BJ (cell line): ENCODE measurements at regions not wholly inside any gene's neighbourhood (a gene's known extent, or its start where the extent isn't known, plus 50 kb on each side); places are given as distances from the start of the nearest gene placed in this dataset.

Source experiments
- CTCF ChIA-PET: fragments of 350-600 bp; formaldehyde crosslinking; extraction: SDS; loops from one replicate; lab custom pipeline; 2021; ENCODE audit warnings: antibody characterized with exemption, inconsistent platforms; lab: Yijun Ruan, JAX
- POLR2A ChIA-PET: fragments of 300-600 bp; sonication (Branson Sonifier 250); formaldehyde crosslinking; extraction: SDS; loops from one replicate; lab custom pipeline; 2021; ENCODE audit warnings: antibody characterized with exemption; lab: Charles Lee
- DNase-seq: peaks from one replicate; pipeline ENCODE4 v3.0.0-alpha.2; 2011; ENCODE audit warnings: low read depth
- H3K27me3 ChIP-seq: 2 replicates; pipeline ENCODE4 v1.6.0; 2011; ENCODE audit warnings: low read length; ENCODE audit not compliant: control insufficient read depth, insufficient read depth
- H3K36me3 ChIP-seq: 2 replicates; pipeline ENCODE4 v1.5.1; 2011; ENCODE audit warnings: low read length; ENCODE audit not compliant: control insufficient read depth, insufficient read depth
- H3K4me3 ChIP-seq: 2 replicates; pipeline ENCODE4 v1.5.1; 2011; ENCODE audit warnings: low read depth, mild to moderate bottlenecking, control low read depth, low read length
- CTCF ChIP-seq: IDR thresholded peaks from 2 replicates; pipeline ENCODE4 v1.5.1; 2011; ENCODE audit warnings: low read depth, mild to moderate bottlenecking, control low read depth, inconsistent platforms, low read length, moderate library complexity; ENCODE audit not compliant: insufficient read depth

- no peaks in the 10 kb centered on the region for H3K36me3 ChIP-seq
- ChIA-PET CTCF (interaction anchor here (1.2 kb wide), 1 partner anchor 13 kb away, joined by 6 read pairs; no protein-coding TSS in a partner anchor), POLR2A (no interaction called here)
- no peaks in the 10 kb centered on the region for H3K27me3 ChIP-seq
- H3K4me3 ChIP-seq = no peak overlapping the region
- DNase-seq = no peak
- no peak for TF ChIP-seq CTCF
Observed at GRCh38 chr4:121228848-121229247, 64.7 kb upstream of the TNIP3 start.

- no peak for DNase-seq
- Histone ChIP-seq H3K4me3 (no peak overlapping the region), H3K27me3 (no peaks in the 10 kb centered on the region), H3K36me3 (no peaks in the 10 kb centered on the region)
- CTCF ChIA-PET = interaction anchor here (0.9 to 1.2 kb wide), 3 partner anchors 9 to 35 kb away, joined by 3 to 6 read pairs (median 3); no protein-coding TSS in a partner anchor
- POLR2A ChIA-PET = no interaction called here
- TF ChIP-seq CTCF = no peak
Observed at GRCh38 chr4:121227341-121227792, 63.2 kb upstream of the TNIP3 start.

GRCh38 chr4:121226362-121226761, 62.2 kb upstream of the TNIP3 start:
- CTCF ChIA-PET = no interaction called here
- TF ChIP-seq CTCF = no peak
- POLR2A ChIA-PET = no interaction called here

GRCh38 chr4:121221608-121222007, 57.5 kb upstream of the TNIP3 start:
- H3K36me3 ChIP-seq = no peaks in the 10 kb centered on the region
- H3K27me3 ChIP-seq = no peaks in the 10 kb centered on the region
- H3K4me3 ChIP-seq = no peak overlapping the region
- DNase-seq = no peak
- CTCF ChIA-PET = interaction anchor here (1.3 to 1.9 kb wide), 2 partner anchors 19 to 29 kb away, joined by 3 to 9 read pairs; no protein-coding TSS in a partner anchor
- POLR2A ChIA-PET = no interaction called here
- no peak for TF ChIP-seq CTCF

More at GRCh38 chr4:121226362-121226761, 62.2 kb upstream of the TNIP3 start:
- no peak overlapping the region for H3K4me3 ChIP-seq
- no peaks in the 10 kb centered on the region for H3K27me3 ChIP-seq
- no peak for DNase-seq
- no peaks in the 10 kb centered on the region for H3K36me3 ChIP-seq

GRCh38 chr4:121221201-121221600, 57.1 kb upstream of the TNIP3 start:
- no peak overlapping the region for H3K4me3 ChIP-seq
- ChIA-PET CTCF (interaction anchor here (1.9 kb wide), 1 partner anchor 29 kb away, joined by 9 read pairs; no protein-coding TSS in a partner anchor), POLR2A (no interaction called here)
- no peaks in the 10 kb centered on the region for H3K27me3 ChIP-seq
- TF ChIP-seq CTCF = no peak
- no peak for DNase-seq
- H3K36me3 ChIP-seq = no peaks in the 10 kb centered on the region
